GM06990 (cell line): ENCODE measurements at regions not wholly inside any gene's neighbourhood (a gene's known extent, or its start where the extent isn't known, plus 50 kb on each side); places are given as distances from the start of the nearest gene placed in this dataset.
A peak's percentile ranks its signal among the peaks of the same experiment; 100 is the strongest.
"Not testable (repeated sequence)": the region's sequence is repeated elsewhere in the genome, so short reads cannot be mapped to it uniquely, and the experiment has no call there.

Source experiments
- DNase-seq: peaks from one replicate; pipeline ENCODE4 v3.0.0-alpha.2; 2011; ENCODE audit not compliant: insufficient read length; ENCODE audit errors: extremely low read depth
- H3K27me3 ChIP-seq: replicated peaks from 2 replicates; pipeline ENCODE4 v1.6.0; 2011; ENCODE audit warnings: low read length; ENCODE audit not compliant: control insufficient read depth, insufficient read depth
- H3K36me3 ChIP-seq: 2 replicates; pipeline ENCODE4 v1.5.1; 2011; ENCODE audit warnings: low read length; ENCODE audit not compliant: control insufficient read depth, insufficient read depth
- H3K4me3 ChIP-seq: replicated peaks from 2 replicates; pipeline ENCODE4 v1.5.1; 2011; ENCODE audit warnings: low read depth, mild to moderate bottlenecking, control low read depth, low read length
- TF ChIP-seq, protein P1 (sequence below): IDR thresholded peaks from 2 replicates; pipeline ENCODE4 v1.5.1; 2011; ENCODE audit warnings: low read length, control low read depth, mild to moderate bottlenecking, inconsistent platforms; ENCODE audit not compliant: insufficient read depth, poor library complexity, severe bottlenecking

- Histone ChIP-seq H3K27me3 (no peaks in the 10 kb centered on the region), H3K4me3 (peak overlapping the region; percentile 76), H3K36me3 (no peaks in the 10 kb centered on the region)
- DNase-seq = peak; percentile 65
- TF ChIP-seq, protein P1, sequence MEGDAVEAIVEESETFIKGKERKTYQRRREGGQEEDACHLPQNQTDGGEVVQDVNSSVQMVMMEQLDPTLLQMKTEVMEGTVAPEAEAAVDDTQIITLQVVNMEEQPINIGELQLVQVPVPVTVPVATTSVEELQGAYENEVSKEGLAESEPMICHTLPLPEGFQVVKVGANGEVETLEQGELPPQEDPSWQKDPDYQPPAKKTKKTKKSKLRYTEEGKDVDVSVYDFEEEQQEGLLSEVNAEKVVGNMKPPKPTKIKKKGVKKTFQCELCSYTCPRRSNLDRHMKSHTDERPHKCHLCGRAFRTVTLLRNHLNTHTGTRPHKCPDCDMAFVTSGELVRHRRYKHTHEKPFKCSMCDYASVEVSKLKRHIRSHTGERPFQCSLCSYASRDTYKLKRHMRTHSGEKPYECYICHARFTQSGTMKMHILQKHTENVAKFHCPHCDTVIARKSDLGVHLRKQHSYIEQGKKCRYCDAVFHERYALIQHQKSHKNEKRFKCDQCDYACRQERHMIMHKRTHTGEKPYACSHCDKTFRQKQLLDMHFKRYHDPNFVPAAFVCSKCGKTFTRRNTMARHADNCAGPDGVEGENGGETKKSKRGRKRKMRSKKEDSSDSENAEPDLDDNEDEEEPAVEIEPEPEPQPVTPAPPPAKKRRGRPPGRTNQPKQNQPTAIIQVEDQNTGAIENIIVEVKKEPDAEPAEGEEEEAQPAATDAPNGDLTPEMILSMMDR = no peak
Measured at GRCh38 chrX:63560601-63561218, 209.6 kb upstream of the SPIN4 start.

GRCh38 chrX:63551856-63552255, 200.7 kb upstream of the SPIN4 start:
- Histone ChIP-seq H3K4me3 (no peak overlapping the region), H3K36me3 (no peaks in the 10 kb centered on the region), H3K27me3 (no peaks in the 10 kb centered on the region)
- no peak for DNase-seq
- TF ChIP-seq, protein P1 = no peak

DNA sequence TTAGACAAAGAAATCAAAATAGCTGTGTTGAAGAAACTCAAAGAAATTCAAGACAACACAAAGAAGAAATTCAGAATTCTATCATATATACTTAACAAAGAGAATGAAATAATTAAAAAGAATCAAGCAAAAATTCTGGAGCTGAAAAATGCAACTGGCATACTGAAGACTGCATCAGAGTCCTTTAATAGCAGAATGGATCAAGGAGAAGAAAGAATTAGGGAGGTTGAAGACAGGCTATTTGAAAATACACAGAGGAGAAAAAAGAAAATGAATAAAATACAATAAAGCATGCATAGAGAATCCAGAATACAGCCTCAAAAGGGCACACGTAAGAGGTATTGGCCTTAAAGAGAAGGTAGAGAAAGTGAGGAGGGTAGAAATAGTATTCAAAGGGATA, 179.5 kb upstream of the SPIN4 start:
- Histone ChIP-seq H3K36me3 (no peaks in the 10 kb centered on the region), H3K27me3 (no peaks in the 10 kb centered on the region), H3K4me3 (no peak overlapping the region)
- TF ChIP-seq, protein P1 = no peak
- no peak for DNase-seq

DNA sequence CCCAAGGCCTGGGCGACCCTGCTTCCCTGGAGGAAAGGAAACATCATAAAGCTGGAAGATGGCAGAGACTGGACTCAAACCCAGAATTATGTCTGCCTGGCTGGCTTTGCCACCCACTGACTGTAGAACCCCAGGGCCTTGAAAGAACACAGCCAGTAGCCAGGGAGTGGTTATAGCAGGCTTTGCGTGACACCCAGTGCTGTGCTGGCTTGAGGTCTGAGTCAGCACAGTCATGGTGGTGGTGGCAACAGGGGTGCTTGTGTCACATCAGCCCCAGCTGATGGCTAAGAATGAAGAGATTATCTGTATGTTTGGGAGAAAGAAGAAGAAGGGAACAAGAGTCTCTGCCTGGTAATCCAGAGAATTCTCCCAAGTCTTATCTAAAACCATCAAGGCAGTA, 178.8 kb upstream of the SPIN4 start:
- TF ChIP-seq, protein P1 = no peak
- DNase-seq = no peak
- no peaks in the 10 kb centered on the region for H3K27me3 ChIP-seq
- no peak overlapping the region for H3K4me3 ChIP-seq
- H3K36me3 ChIP-seq = no peaks in the 10 kb centered on the region

DNA sequence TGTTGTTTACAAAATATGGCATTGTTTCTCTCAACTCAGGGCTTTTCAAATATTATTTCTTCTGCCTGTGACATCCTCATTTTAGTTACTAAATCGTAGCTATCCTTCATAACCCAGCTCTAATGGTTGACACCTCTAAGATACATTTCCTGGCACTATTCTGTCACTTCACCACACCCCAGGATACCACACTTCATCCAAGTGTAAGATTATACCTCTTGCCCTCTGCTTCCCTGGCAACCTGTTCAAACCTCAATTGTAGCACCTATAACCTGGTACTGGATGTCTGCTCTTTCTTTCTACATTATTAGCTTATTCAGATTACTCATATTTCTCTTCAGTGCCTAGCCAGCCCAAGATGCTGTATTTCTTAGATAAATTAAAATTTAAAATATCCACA, 175.7 kb upstream of the SPIN4 start:
- TF ChIP-seq, protein P1 = no peak
- H3K4me3 ChIP-seq = no peak overlapping the region
- no peaks in the 10 kb centered on the region for H3K27me3 ChIP-seq
- H3K36me3 ChIP-seq = no peaks in the 10 kb centered on the region
- no peak for DNase-seq

- TF ChIP-seq, protein P1 = no peak
- Histone ChIP-seq H3K36me3 (no peaks in the 10 kb centered on the region), H3K4me3 (no peak overlapping the region), H3K27me3 (no peaks in the 10 kb centered on the region)
- peak; percentile 39 for DNase-seq
Measured at GRCh38 chrX:63525491-63525890, 174.4 kb upstream of the SPIN4 start.

- not testable (repeated sequence) for DNase-seq, H3K27me3 ChIP-seq, H3K4me3 ChIP-seq, H3K36me3 ChIP-seq
Measured at GRCh38 chrX:63519368-63519767, 168.2 kb upstream of the SPIN4 start.
